DOHH2 (cell line): ENCODE measurements at regions not wholly inside any gene's neighbourhood (a gene's known extent, or its start where the extent isn't known, plus 50 kb on each side); places are given as distances from the start of the nearest gene placed in this dataset.

Experiments
- H3F3A ChIP-seq: fragments of 200-600 bp; sonication (generic), shearing (Covaris generic); 2 replicates; pipeline ENCODE4 v1.6.0; 2016; ENCODE audit warnings: antibody characterized with exemption, mild to moderate bottlenecking; ENCODE audit not compliant: control insufficient read depth, insufficient read depth
- H3K27ac ChIP-seq: fragments of 200-600 bp; sonication (generic); 2 replicates; pipeline ENCODE4 v1.5.1; 2014; ENCODE audit warnings: low read depth, mild to moderate bottlenecking, low read length, moderate library complexity
- H3K27me3 ChIP-seq: fragments of 200-600 bp; sonication (generic); 2 replicates; pipeline ENCODE4 v1.6.1; 2014; ENCODE audit warnings: mild to moderate bottlenecking, low read length, mixed read lengths; ENCODE audit not compliant: control insufficient read depth
- H3K36me3 ChIP-seq: fragments of 200-600 bp; sonication (generic); 2 replicates; pipeline ENCODE4 v1.6.1; 2014; ENCODE audit warnings: mild to moderate bottlenecking, low read length, moderate library complexity, mixed read lengths; ENCODE audit not compliant: control insufficient read depth
- H3K4me1 ChIP-seq: fragments of 200-600 bp; sonication (generic); 2 replicates; pipeline ENCODE4 v1.6.1; 2014; ENCODE audit warnings: mild to moderate bottlenecking, low read length, mixed read lengths; ENCODE audit not compliant: control insufficient read depth
- H3K4me2 ChIP-seq: fragments of 200-600 bp; sonication (generic); 2 replicates; pipeline ENCODE4 v1.6.0; 2014; ENCODE audit warnings: mild to moderate bottlenecking, low read length, moderate library complexity
- H3K4me3 ChIP-seq: fragments of 200-600 bp; sonication (generic); 2 replicates; pipeline ENCODE4 v1.5.1; 2014; ENCODE audit warnings: mild to moderate bottlenecking, low read length, mixed read lengths
- H3K79me2 ChIP-seq: fragments of 200-600 bp; sonication (generic); 2 replicates; pipeline ENCODE4 v1.6.1; 2014; ENCODE audit warnings: mild to moderate bottlenecking, low read length, mixed read lengths; ENCODE audit not compliant: control insufficient read depth
- H3K9me2 ChIP-seq: fragments of 200-600 bp; sonication (generic); replicated peaks from 2 replicates; pipeline ENCODE4 v1.6.1; 2014; ENCODE audit warnings: mild to moderate bottlenecking, low read length, mixed read lengths; ENCODE audit not compliant: control insufficient read depth
- H3K9me3 ChIP-seq: fragments of 200-600 bp; sonication (generic); 2 replicates; pipeline ENCODE4 v1.6.1; 2014; ENCODE audit warnings: antibody characterized with exemption, low read length, mixed read lengths; ENCODE audit not compliant: control insufficient read depth, insufficient read depth
- H4K20me1 ChIP-seq: fragments of 200-600 bp; sonication (generic); 2 replicates; pipeline ENCODE4 v1.6.0; 2014; ENCODE audit warnings: low read depth, mild to moderate bottlenecking, antibody characterized with exemption, low read length, moderate library complexity; ENCODE audit not compliant: control insufficient read depth, insufficient read depth
- CTCF ChIP-seq: fragments of 200-600 bp; sonication (generic); IDR thresholded peaks from one replicate; pipeline ENCODE4 v1.5.1; 2014; ENCODE audit warnings: antibody characterized with exemption, mild to moderate bottlenecking, low read depth, low read length; ENCODE audit not compliant: poor library complexity, severe bottlenecking
- EZH2phosphoT487 ChIP-seq: fragments of 200-600 bp; sonication (generic); IDR thresholded peaks from 2 replicates; pipeline ENCODE4 v1.6.1; 2017; ENCODE audit warnings: borderline replicate concordance, mild to moderate bottlenecking, antibody characterized with exemption, low read length, moderate library complexity, mixed read lengths

GRCh38 chr14:83342590-83342989, 1808.9 kb upstream of the SEL1L start:
- Histone ChIP-seq H3F3A (no peaks in the 10 kb centered on the region), H3K4me1 (no peaks in the 10 kb centered on the region), H3K4me3 (no peak overlapping the region), H3K9me2 (no peaks in the 10 kb centered on the region), H3K9me3 (no peaks in the 10 kb centered on the region), H4K20me1 (no peaks in the 10 kb centered on the region), H3K4me2 (no peak overlapping the region), H3K79me2 (no peaks in the 10 kb centered on the region), H3K27ac (no peak overlapping the region), H3K27me3 (no peaks in the 10 kb centered on the region), H3K36me3 (no peaks in the 10 kb centered on the region)
- TF ChIP-seq CTCF (no peak), EZH2phosphoT487 (no peak)

DNA sequence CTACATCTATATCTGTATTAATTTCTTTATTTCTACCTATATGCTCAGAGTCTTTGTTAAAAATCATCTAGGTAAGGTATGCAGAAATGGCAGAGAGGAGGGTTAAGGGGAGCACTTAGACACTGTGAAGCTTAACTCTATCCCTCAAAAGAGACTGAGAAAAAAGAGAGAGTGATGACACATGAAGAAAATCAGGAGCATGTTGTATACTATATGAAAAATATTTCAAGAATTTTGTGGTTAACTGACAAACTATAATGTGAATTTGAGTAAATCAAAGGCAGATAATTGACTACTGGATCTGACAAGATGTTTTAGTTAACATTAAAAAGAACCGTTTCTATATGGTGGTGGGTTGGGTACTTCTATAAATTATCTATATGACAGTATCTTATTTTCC, 1814.2 kb upstream of the SEL1L start:
- no peaks in the 10 kb centered on the region for H3K9me3 ChIP-seq
- no peaks in the 10 kb centered on the region for H3K9me2 ChIP-seq
- no peaks in the 10 kb centered on the region for H3K36me3 ChIP-seq
- H4K20me1 ChIP-seq, result no peaks in the 10 kb centered on the region
- H3F3A ChIP-seq, result no peaks in the 10 kb centered on the region
- H3K4me2 ChIP-seq, result no peak overlapping the region
- no peak overlapping the region for H3K4me3 ChIP-seq
- H3K27me3 ChIP-seq, result no peaks in the 10 kb centered on the region
- no peak for TF ChIP-seq CTCF
- no peak for TF ChIP-seq EZH2phosphoT487
- no peaks in the 10 kb centered on the region for H3K79me2 ChIP-seq
- H3K27ac ChIP-seq, result no peak overlapping the region
- no peaks in the 10 kb centered on the region for H3K4me1 ChIP-seq

GRCh38 chr14:83355609-83356008, 1822.0 kb upstream of the SEL1L start:
- H3K36me3 ChIP-seq, result no peaks in the 10 kb centered on the region
- no peak overlapping the region for H3K4me3 ChIP-seq
- TF ChIP-seq EZH2phosphoT487, result no peak
- no peak for TF ChIP-seq CTCF
- no peak overlapping the region for H3K4me2 ChIP-seq
- no peaks in the 10 kb centered on the region for H3K4me1 ChIP-seq
- H3K9me3 ChIP-seq, result no peaks in the 10 kb centered on the region
- H3K27me3 ChIP-seq, result no peaks in the 10 kb centered on the region
- no peaks in the 10 kb centered on the region for H3F3A ChIP-seq
- no peaks in the 10 kb centered on the region for H3K79me2 ChIP-seq
- H3K9me2 ChIP-seq, result no peaks in the 10 kb centered on the region
- H4K20me1 ChIP-seq, result no peaks in the 10 kb centered on the region
- H3K27ac ChIP-seq, result no peak overlapping the region

DNA sequence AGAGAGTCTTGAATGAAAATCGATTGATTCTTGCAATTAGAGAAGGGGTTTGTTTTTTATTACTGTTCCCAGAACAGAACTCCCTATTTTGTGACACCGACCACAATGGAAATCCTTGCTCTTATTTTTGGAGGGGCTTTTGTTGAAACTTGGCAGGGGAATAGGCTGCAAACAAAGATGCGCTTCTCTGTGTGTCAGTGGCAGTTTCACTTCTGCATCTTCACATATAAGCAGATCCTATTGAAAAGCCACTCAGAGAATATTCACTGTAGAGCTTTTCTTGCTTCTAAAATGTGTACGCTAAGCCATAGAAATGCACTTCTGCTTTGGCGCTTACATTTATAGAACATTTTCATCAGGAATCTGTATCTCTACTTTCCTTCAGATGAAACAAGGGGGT, 1822.4 kb upstream of the SEL1L start:
- Histone ChIP-seq H4K20me1 (no peaks in the 10 kb centered on the region), H3K9me2 (no peaks in the 10 kb centered on the region), H3K4me3 (no peak overlapping the region)

More for the DNA sequence above, 1822.4 kb upstream of the SEL1L start:
- Histone ChIP-seq H3K79me2 (no peaks in the 10 kb centered on the region), H3K27ac (no peak overlapping the region), H3K36me3 (no peaks in the 10 kb centered on the region), H3K27me3 (no peaks in the 10 kb centered on the region), H3K4me1 (no peaks in the 10 kb centered on the region), H3F3A (no peaks in the 10 kb centered on the region), H3K9me3 (no peaks in the 10 kb centered on the region), H3K4me2 (no peak overlapping the region)
- TF ChIP-seq CTCF, result no peak
- TF ChIP-seq EZH2phosphoT487, result no peak
